Activated gamma-delta T cell (primary cell): ENCODE measurements at regions not wholly inside any gene's neighbourhood (a gene's known extent, or its start where the extent isn't known, plus 50 kb on each side); places are given as distances from the start of the nearest gene placed in this dataset.
"Not testable (repeated sequence)": the region's sequence is repeated elsewhere in the genome, so short reads cannot be mapped to it uniquely, and the experiment has no call there.

ENCODE experiments used
- DNase-seq: peaks from one replicate; lab custom pipeline; 2025; lab: John Stamatoyannopoulos, UW

DNA sequence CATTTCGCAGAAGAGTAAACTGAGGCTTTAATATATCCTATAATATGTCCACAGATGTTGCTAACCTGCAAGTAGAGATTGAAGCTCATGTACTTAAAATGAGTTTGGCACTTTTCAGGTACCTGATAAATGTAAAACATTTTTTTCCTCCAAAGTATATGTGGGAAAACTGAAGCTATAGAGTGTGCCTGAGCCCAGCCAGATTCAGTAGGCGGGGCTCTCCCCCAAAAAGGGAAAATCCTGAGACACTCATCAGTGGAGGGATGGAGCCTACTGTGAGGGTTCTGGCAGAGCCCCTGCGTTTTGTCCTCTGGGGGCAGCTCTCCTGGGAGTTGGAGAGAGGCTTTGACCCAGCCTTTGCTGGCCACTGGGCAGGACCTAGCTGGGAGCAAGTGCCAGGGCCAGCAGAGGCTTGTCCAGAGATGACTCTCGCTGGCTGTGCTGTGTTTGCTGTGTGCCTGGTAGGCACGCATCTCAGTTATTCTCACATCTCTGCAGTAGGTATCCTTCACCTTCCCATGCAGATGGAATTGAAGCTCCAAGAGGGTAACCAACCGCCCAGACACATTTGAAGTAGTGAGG is 81.1 kb upstream of the SPRY4 start:
- no peak for DNase-seq

DNA sequence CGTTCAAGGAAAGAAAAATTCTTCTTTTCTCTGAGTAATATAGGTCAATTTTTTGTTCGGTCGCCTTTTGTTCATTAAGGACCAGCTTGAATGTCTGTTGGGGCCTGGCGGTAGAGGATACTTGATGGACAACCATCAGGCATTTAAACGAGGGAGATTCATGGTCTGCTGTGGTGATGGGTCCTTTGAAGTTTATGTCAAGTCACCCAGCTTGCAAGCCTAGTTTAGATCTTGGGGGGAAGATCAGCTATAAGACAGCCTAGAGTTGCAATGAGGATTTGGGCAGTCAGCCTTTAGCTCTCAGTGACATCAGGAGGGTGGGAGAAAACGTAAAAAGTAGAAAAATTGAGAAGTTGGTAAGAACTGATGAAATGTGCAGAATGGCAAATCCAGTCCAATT is 80.2 kb upstream of the SPRY4 start:
- no peak for DNase-seq

GRCh38 chr5:142404046-142404477 is 79.2 kb upstream of the SPRY4 start:
- no peak for DNase-seq

DNA sequence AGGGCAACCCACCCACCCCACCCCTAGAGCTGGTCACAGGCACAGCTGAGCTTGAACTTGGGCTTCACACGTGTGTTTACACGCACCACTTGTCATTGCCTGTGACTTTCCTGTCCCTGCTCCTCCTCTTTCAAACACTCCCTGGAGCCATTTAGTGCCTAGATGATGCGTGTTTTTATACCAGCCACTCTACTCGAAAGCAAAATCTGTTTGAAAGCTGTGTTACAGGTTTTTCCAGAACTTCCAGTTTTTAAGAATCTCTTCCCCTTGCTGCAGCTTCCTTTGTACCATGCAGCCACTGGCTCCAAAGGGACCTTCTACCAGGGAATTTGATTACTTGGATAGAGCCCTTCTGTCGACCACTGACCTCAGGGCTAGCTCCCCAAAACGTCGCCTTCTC is 78.8 kb upstream of the SPRY4 start:
- no peak for DNase-seq

DNA sequence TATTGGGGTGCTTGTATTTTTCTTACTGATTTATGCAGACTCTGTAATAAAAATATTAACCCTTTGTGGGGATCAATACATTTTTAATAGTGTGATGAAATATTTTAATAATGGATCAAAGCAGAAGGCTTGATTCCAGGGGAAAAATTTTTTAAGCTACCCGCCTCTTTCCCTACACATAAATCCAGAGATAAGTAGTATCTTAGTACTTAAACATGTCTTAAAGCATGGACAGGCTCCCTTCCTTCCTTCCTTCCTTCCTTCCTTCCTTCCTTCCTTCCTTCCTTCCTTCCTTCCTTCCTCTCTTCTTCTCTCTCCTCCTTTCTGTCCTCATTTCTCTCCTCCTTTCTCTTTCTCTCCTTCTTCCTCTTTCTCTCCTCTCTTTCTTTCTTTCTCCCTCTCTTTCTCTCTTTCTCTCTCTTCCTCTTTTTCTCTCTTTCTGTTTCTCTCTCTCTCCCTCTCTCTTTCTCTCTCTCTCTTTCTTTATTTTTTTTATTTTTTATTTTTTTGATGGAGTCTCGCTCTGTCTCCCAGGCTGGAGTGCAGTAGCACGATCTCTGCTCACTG is 78.0 kb upstream of the SPRY4 start:
- no peak for DNase-seq

- DNase-seq, result no peak
Observed at GRCh38 chr5:142400415-142400814, 75.6 kb upstream of the SPRY4 start.

DNA sequence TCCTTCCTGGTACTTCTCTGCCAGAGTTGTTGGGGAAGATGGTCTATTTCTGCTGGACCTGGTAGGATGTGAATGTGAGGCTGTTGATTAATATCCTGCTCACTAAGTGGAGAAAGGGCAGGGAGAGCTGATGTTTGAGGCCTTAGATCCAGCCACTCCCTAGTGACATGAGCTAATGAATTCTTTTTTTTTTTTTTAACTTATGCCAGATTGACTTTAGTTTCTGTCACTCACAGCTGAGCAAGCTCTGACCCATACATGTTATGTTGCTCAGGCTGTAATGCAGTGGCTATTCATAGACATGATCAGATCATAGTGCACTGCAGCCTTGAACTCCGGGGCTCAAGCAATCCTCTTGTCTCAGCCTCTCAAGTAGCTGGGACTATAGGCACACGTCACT is 75.1 kb upstream of the SPRY4 start:
- DNase-seq, result no peak

DNA sequence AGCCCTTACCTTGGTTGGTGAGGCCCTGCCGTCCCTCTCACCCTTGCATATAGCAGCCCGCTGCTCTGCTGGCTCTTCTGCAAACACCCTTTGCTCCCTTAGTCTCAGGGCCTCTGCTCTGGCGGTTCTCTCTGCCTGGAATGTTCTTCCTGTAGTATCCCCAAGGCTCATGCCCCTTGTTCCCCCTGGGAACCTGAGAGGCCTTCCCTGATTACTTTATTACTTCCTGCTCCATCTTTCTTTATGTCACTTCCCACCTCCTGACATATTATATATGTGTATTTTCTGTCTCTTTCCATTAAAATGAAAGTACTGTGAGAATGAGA is 73.9 kb upstream of the SPRY4 start:
- DNase-seq, result no peak

DNA sequence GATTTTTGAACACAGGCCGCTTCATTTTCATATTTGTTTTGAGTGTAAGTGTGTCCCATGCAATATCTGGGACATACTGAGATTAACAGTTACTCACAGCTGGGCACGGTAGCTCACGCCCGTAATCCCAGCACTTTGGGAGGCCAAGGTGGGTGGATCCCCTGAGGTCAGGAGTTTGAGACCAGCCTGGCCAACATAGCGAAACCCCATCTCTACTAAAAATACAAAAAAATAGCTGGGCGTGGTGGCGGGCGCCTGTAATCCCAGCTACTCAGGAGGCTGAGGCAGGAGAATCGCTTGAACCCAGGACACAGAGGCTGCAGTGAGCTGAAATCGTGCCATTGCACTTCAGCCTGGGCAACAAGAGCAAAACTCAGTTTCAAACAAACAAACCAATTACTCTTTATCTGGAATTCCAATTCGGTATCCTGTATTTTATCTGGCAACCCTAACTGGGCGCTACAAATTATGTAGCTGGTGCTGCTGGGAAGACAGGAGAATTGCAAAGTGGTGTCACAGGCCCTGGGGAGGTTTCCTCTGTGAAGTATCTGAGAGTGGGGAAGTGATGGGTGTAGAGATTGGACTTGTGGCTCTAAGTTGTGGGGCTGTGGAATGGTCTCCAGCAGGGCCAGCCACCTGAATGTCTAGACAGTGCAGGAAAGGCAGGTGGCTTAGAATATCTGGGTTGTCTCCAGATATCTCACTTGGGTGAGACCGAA is 73.3 kb upstream of the SPRY4 start:
- DNase-seq, result not testable (repeated sequence)

DNA sequence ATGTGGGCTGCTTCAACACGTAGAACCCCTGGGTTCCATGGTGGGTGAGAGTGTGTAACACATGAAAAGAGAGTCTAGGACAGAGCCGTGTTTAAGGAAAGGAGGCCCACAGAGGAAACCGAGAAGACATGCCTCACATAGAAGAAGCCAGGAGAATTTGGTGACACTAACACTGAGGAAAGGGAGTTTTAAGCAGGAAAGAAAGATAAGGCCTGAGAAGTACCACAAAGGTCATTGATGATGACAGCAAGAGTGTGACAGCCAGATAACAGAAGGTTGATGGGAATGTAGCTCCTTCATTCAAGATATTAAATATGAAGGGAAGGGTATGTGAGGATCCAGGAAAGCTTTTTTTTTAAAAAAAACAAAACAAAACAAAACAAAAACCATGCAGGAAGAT is 72.4 kb upstream of the SPRY4 start:
- no peak for DNase-seq

GRCh38 chr5:142396436-142397038 is 71.7 kb upstream of the SPRY4 start:
- no peak for DNase-seq

GRCh38 chr5:142395334-142395733 is 70.5 kb upstream of the SPRY4 start:
- no peak for DNase-seq

DNA sequence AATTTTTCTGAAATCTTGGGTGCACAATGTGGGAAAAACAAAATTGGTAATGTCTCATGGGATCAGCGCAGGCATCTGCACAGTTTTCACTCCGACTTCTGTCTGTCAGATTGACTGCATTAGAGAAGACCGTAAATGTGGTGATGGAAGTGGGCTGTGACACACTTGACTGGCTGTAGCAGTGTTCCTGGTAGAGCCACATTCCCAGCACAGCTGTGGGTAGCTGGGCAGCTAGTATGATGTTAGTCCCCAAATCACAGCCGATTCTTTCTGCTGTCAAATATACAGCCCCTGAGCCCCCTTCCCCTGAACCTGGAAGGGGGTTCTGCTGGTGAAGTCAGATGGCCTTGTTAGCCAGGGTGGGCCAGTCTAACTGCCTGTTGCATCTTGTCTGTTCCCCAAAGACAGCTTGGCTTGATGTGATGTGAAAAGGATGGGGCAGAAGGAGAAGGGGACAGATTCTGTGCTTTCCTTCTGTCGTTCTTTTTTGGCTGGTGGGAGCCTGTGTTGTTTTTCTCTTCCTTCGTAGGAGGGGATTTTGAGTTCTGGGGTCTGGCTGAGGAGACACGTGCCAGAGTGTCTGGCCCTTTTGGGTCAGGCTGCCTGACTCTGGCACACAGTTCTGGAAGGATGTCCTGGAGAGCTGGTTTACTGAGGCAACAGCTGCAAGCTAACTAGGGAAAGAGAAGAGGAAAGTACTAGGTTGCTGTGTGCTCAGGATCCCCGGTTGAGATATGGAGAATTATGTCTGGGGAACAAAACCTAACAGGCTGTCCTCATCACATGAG is 66.4 kb upstream of the SPRY4 start:
- DNase-seq, result no peak

GRCh38 chr5:142390334-142390733 is 65.5 kb upstream of the SPRY4 start:
- no peak for DNase-seq

DNA sequence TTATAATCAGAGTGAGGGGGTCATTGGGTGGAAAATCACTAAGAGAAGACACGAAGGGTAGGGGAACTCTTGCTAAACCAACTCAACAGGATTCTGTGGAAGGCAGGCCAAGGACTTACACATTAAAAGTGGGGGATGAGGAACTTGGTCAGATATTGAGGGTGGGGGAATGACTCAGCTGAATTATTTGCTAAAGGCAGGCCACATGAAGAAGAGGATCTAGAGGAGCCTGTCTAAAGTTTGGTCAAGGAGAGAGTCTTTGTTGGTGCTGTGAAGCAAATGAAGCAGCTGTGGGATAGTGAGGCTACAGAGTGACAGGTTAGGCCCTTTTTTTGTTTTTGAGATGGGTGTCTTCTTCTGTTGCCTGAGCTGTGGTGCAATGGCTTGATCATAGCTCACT is 63.9 kb upstream of the SPRY4 start:
- DNase-seq, result no peak

DNA sequence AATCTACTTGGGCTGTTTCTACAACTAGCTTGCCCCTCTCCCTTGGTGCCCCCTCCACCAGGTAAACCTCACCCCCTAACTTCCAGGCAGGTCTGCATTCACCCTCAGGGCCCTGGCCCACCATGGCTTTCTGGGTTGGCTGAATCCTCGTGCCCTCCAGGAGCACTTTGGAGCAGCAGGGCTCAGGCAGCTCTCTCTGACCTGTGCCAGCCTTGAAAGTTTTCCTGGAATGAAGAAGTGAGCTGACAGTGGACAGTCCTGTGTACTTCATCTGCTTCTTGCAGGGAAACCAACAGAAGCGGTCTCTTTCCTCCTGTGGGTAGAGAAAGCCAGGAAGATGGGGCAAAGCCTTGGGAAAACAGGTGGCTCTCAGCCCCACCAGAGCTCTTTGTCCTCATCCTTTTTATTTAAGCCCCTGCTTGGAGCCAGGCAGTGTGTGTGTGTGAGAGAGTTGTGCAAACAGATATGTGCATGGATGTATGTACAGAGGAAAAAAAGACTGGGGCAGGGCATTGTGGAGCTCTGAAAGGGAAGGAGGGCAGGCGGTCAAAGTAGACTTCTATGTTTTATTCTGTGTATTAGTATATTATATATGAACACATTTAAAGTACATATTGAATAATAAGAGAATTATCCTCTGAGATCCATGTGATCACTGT is 62.3 kb upstream of the SPRY4 start:
- DNase-seq, result no peak

DNA sequence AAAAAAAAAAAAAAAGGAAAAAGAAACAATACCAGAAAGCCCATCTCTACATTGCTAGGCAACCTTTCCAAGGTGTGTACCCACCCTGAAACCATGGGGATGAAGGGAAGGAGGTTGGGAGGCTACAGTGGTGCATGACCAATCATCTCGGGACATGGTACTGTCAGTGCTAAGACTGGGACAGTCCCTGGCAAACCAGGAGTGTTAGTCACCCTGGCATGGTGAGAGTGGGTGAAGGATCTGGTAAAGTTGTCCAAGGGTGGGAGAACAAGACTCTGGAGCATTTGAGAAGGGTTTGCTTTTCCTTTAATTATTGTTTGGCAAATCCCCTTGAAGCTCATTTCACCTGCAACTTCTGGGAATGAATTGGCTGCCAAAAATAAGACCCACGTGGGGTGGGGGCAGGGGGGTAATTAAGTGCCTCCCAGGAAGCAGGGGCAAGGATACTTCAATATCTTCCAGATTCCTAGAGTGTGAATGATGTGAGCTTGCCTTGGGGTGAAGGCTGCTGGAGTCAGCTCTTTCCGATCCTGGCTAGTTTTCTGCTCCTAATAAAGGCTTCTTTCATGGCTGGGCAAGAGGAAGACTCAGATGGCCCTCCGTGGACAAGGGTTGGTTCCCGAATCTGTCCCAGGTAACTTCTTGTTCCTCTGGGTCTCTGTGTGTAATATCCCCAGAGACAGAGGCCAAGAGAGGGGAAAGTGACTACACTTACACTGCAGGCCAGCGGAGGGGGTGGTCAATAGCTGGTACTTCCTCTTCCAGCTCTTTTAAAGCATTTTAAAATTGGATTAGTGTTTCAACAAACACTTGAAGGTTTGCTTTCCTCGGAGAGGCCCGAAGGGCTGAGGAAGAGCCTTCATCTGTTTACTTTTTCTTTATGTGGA is 61.6 kb upstream of the SPRY4 start:
- no peak for DNase-seq

DNA sequence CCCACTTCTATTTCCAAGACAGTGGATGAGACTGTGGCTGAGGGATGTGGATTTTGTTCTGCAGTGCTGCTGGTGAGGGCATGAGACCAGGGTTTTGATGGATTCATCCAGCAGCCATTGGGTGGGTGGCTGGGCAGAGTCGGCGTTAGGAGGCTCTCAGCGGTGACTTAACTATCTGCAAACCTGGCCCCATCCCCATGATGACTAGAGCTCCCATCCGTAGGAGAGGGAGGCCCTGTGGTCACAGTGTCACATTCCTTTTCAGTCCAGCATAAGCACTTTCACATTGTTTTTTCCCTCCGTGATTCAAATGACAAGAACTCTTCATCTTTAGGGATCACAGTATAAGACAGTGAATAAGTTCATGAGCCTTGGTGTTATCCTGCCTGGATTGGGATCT is 60.4 kb upstream of the SPRY4 start:
- DNase-seq, result no peak

- DNase-seq, result no peak
Observed at GRCh38 chr5:142384014-142384413, 59.2 kb upstream of the SPRY4 start.

- DNase-seq, result no peak
Observed at GRCh38 chr5:142382186-142382585, 57.4 kb upstream of the SPRY4 start.
